ENCODE measurements at regions not wholly inside any gene's neighbourhood (a gene's known extent, or its start where the extent isn't known, plus 50 kb on each side); places are given as distances from the start of the nearest gene placed in this dataset.
A peak's percentile ranks its signal among the peaks of the same experiment; 100 is the strongest.
"Not testable (repeated sequence)": the region's sequence is repeated elsewhere in the genome, so short reads cannot be mapped to it uniquely, and the experiment has no call there.

- ATAC-seq, result not testable (repeated sequence)
Measured at GRCh38 chr1:144516172-144516571, 54.7 kb upstream of the NBPF15 start.

GRCh38 chr1:144516906-144517305 is 55.4 kb upstream of the NBPF15 start:
- not testable (repeated sequence) for ATAC-seq

GRCh38 chr1:144518439-144518838 is 57.0 kb upstream of the NBPF15 start:
- not testable (repeated sequence) for ATAC-seq

- ATAC-seq, result not testable (repeated sequence)
Measured at GRCh38 chr1:144519528-144520189, 58.2 kb upstream of the NBPF15 start.

GRCh38 chr1:144523661-144524407 is 62.4 kb upstream of the NBPF15 start:
- ATAC-seq, result peak; percentile 86 to 89

- peak; percentile 82 to 88 for ATAC-seq
Measured at GRCh38 chr1:144532156-144532607, 60.5 kb upstream of the PPIAL4F start.

DNA sequence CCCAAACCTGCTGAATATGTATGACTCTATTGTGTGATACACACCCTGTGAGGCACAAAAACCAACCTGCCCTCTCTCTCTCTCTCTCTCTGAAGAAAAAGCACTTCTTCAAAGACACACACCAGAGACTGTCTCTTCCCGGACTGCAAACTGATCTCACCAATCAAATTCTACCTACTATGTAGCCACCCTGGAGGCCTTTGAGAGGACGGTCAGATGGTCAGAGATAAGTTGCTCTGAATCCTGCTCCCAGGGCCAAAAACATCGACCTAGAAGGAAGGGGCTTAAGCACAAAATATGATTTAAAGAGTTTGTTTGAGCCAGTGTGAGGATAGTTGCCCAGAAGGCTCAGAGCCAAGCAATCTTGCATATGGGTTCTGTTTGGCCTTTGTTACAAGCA is 59.2 kb upstream of the PPIAL4F start:
- ATAC-seq, result not testable (repeated sequence)

- peak; percentile 62 to 67 for ATAC-seq
Measured at GRCh38 chr1:144534286-144534685, 58.4 kb upstream of the PPIAL4F start.

DNA sequence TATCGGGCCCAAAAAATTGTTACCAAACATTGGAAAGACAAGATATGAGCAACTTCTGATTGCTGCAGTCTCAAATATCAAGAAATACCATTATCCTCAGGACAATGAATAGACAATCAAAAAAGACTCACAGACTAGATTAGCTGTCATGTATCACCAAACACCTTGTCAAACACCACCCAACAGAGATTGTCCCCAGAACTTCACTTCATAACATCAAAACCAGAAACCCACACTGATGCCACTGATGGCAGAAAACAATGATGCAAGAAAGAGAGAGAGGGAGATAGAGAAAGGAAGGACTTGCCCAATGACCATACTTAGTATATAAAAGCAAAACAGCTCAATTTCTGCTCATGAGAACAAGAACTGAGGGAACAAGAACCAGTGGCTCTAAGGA is 56.0 kb upstream of the PPIAL4F start:
- not testable (repeated sequence) for ATAC-seq

- ATAC-seq, result not testable (repeated sequence)
Measured at GRCh38 chr1:144537234-144537633, 55.5 kb upstream of the PPIAL4F start.

- ATAC-seq, result not testable (repeated sequence)
Measured at GRCh38 chr1:144538736-144539135, 54.0 kb upstream of the PPIAL4F start.

DNA sequence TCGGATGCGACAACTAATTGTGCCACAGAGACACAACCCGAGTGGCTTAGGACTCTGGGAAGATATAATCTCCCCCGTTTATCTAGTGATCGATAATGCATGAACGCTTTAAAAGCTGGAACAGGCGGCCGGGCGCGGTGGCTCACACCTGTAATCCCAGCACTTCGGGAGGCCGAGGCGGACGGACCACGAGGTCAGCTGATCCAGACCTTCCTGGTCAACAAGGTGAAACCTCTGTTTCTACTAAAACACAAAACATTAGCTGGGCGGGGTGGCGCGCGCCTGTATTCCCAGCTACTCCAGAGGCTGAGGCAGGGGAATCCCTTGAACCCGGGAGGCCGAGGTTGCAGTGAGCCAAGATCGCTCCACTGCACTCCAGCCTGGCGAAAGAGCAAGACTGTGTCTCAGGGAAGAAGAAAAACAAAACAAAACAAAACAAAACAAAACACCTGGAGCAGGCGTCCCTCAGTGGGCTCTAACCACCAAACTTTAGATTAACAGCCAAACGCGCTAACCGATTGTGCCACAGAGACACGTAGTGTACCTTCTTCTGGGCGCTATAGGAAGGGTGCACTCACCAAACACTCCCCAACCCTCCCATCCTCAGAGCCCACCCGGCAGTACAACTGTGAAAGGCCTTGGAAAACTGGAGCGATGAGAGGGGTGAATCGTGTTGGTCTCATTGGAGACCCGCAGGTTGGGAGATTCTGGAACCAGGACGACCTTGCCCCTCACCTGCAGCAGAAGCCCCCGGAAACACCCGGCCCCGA is 53.3 kb upstream of the PPIAL4F start:
- not testable (repeated sequence) for ATAC-seq
